Trophoblast cell (in vitro differentiated cells and primary cell): ENCODE measurements at regions not wholly inside any gene's neighbourhood (a gene's known extent, or its start where the extent isn't known, plus 50 kb on each side); places are given as distances from the start of the nearest gene placed in this dataset.
A peak's percentile ranks its signal among the peaks of the same experiment; 100 is the strongest.
"Not testable (repeated sequence)": the region's sequence is repeated elsewhere in the genome, so short reads cannot be mapped to it uniquely, and the experiment has no call there.

Source experiments
- DNase-seq, 2 donors: peaks; one replicate each; pipeline ENCODE4 v3.0.0-alpha.2; 2016
- H2AFZ ChIP-seq: 2 replicates; pipeline ENCODE4 v1.6.1; 2013; ENCODE audit warnings: low read length, moderate library complexity, mild to moderate bottlenecking; ENCODE audit not compliant: insufficient read depth, poor library complexity
- H2AK5ac ChIP-seq: 2 replicates; pipeline ENCODE4 v1.6.1; 2013; ENCODE audit warnings: mild to moderate bottlenecking, low read length
- H2BK120ac ChIP-seq: 2 replicates; pipeline ENCODE4 v1.6.1; 2013; ENCODE audit warnings: low read length, mild to moderate bottlenecking, moderate library complexity; ENCODE audit not compliant: insufficient read depth, poor library complexity
- H2BK12ac ChIP-seq: 2 replicates; pipeline ENCODE4 v1.6.1; 2013; ENCODE audit warnings: mild to moderate bottlenecking, low read length, moderate library complexity
- H2BK5ac ChIP-seq: 2 replicates; pipeline ENCODE4 v1.6.1; 2013; ENCODE audit warnings: low read length, low read depth, moderate library complexity, mild to moderate bottlenecking; ENCODE audit not compliant: poor library complexity
- H3K14ac ChIP-seq: 2 replicates; pipeline ENCODE4 v1.6.1; 2013; ENCODE audit warnings: mild to moderate bottlenecking, low read length
- H3K18ac ChIP-seq: 2 replicates; pipeline ENCODE4 v1.6.1; 2013; ENCODE audit warnings: mild to moderate bottlenecking, low read length
- H3K23ac ChIP-seq: 2 replicates; pipeline ENCODE4 v1.6.1; 2013; ENCODE audit warnings: low read length
- H3K27ac ChIP-seq: 2 replicates; pipeline ENCODE4 v1.5.1; 2013; ENCODE audit warnings: low read depth, mild to moderate bottlenecking, inconsistent platforms, low read length, moderate library complexity
- H3K27me3 ChIP-seq: 2 replicates; pipeline ENCODE4 v1.6.1; 2013; ENCODE audit warnings: inconsistent platforms, mild to moderate bottlenecking, low read length, moderate library complexity; ENCODE audit not compliant: insufficient read depth
- H3K36me3 ChIP-seq, 2 experiments: 1 replicate in 1 of 2; 2 replicates in 1 of 2; pipeline ENCODE4 v1.6.1; 2013; ENCODE audit warnings: low read length in 2 of 2, mild to moderate bottlenecking in 2 of 2, moderate library complexity in 1 of 2; ENCODE audit not compliant: insufficient read depth in 2 of 2, control insufficient read depth in 1 of 2
- H3K4ac ChIP-seq: 2 replicates; pipeline ENCODE4 v1.6.1; 2013; ENCODE audit warnings: low read depth, mild to moderate bottlenecking, low read length, moderate library complexity
- H3K4me1 ChIP-seq, 2 experiments: 1 replicate in 1 of 2; 2 replicates in 1 of 2; pipeline ENCODE4 v1.6.1; 2013; ENCODE audit warnings: low read length in 2 of 2, mild to moderate bottlenecking in 2 of 2, moderate library complexity in 1 of 2; ENCODE audit not compliant: insufficient read depth in 2 of 2, control insufficient read depth in 1 of 2
- H3K4me2 ChIP-seq: 2 replicates; pipeline ENCODE4 v1.6.1; 2013; ENCODE audit warnings: inconsistent platforms, mild to moderate bottlenecking, low read length, moderate library complexity
- H3K4me3 ChIP-seq: 2 replicates; pipeline ENCODE4 v1.5.1; 2013; ENCODE audit warnings: mild to moderate bottlenecking, low read depth, low read length, inconsistent platforms
- H3K79me1 ChIP-seq: one replicate; pipeline ENCODE4 v1.6.1; 2013; ENCODE audit warnings: low read length
- H3K79me2 ChIP-seq: 2 replicates; pipeline ENCODE4 v1.6.1; 2013; ENCODE audit warnings: low read length, mild to moderate bottlenecking; ENCODE audit not compliant: control insufficient read depth, insufficient read depth, poor library complexity
- H3K9ac ChIP-seq: 2 replicates; pipeline ENCODE4 v1.6.1; 2013; ENCODE audit warnings: mild to moderate bottlenecking, low read length
- H3K9me3 ChIP-seq: 2 replicates; pipeline ENCODE4 v1.6.1; 2013; ENCODE audit warnings: low read depth, mild to moderate bottlenecking, control low read depth, inconsistent platforms, low read length; ENCODE audit not compliant: insufficient read depth
- H4K12ac ChIP-seq: 2 replicates; pipeline ENCODE4 v1.6.1; 2013; ENCODE audit warnings: low read depth, mild to moderate bottlenecking, low read length, moderate library complexity
- H4K8ac ChIP-seq: 2 replicates; pipeline ENCODE4 v1.6.1; 2013; ENCODE audit warnings: low read depth, mild to moderate bottlenecking, low read length, moderate library complexity
- H4K91ac ChIP-seq: one replicate; pipeline ENCODE4 v1.6.1; 2013; ENCODE audit warnings: low read depth, mild to moderate bottlenecking, low read length, moderate library complexity
- WGBS: extraction: QIAGEN DNeasy Blood & Tissue Kit; methylation state at CpG from one replicate; pipeline ENCODE4 v1.1.7; 2013; ENCODE audit warnings: missing lambda C conversion rate; ENCODE audit not compliant: insufficient read length, insufficient coverage; ENCODE audit errors: extremely low coverage; 5-methylcytosine and 5-hydroxymethylcytosine counted together

DNA sequence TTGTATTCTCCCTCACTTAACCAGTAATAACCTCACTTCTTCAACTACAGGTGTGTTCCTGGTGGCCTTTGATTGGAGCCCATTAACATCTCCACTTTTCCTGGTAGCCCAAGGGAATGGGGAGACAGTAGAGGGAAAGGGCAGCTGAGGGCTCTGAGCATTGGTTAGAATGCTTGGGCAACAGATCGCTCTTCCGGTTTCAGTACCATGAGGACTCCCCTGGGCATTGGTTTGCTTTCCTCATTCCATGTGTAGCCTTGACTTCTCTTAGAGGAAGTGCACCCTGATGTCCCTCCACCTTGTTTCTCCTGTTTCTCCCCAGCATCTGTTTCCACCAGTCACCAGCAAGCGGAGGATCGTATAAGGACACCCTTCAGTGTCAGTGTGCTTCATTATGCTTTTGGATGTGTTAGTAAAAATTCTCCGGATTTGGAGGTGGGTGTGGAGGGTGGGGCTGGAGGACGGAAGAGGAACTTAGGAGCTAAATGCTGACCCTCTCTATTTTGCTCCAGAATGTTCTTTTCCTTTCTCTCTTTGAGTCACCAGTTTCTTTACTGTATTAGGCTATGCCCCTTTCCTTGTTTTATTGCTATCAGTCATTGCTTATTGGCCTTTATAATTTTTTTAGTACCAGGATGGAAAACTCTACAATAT lies 50.6 kb upstream of the ZNG1B start:
- H4K91ac ChIP-seq, H4K12ac ChIP-seq, H3K23ac ChIP-seq, H3K14ac ChIP-seq, H3K27ac ChIP-seq, H2AFZ ChIP-seq, H2BK5ac ChIP-seq, H4K8ac ChIP-seq, H3K4me3 ChIP-seq, H3K79me2 ChIP-seq, H3K4ac ChIP-seq, H2AK5ac ChIP-seq, H3K9ac ChIP-seq, H3K4me1 ChIP-seq, DNase-seq, H3K18ac ChIP-seq, H3K9me3 ChIP-seq, H2BK120ac ChIP-seq, H3K79me1 ChIP-seq, H3K36me3 ChIP-seq, H3K27me3 ChIP-seq, H2BK12ac ChIP-seq, H3K4me2 ChIP-seq: not testable (repeated sequence)
- WGBS: no CpG with 5 or more reads among the region's 6 CpGs

DNA sequence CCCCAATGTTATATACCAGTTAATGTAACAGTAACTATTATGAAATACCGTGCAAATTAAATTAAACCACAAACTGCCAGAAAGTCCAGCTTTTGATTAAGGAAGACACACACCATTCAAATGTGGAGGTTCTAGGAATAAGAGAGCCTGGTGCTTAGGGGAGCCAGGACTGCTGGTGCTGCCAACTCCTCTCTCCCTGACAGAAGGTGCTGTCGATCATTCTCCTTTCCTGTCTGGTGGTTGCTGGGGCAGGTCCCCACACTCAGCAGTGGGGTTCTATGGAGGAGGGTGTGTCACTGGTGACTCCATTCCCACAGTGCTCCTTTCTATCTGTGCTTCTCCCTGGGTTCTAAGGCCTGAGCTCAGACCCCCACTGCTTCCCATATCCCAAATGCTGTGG lies 57.9 kb upstream of the ZNG1B start:
- H2BK5ac ChIP-seq, H4K91ac ChIP-seq, H2BK12ac ChIP-seq, H3K79me2 ChIP-seq, H3K27ac ChIP-seq, H3K18ac ChIP-seq, H2BK120ac ChIP-seq, H2AK5ac ChIP-seq, H3K23ac ChIP-seq, H3K4me2 ChIP-seq, H2AFZ ChIP-seq, H3K4ac ChIP-seq, H3K14ac ChIP-seq, H3K4me3 ChIP-seq, H3K9me3 ChIP-seq, H3K4me1 ChIP-seq, H4K8ac ChIP-seq, H4K12ac ChIP-seq, H3K9ac ChIP-seq, H3K36me3 ChIP-seq, DNase-seq, H3K27me3 ChIP-seq, H3K79me1 ChIP-seq: not testable (repeated sequence)
- WGBS: no CpG with 5 or more reads among the region's 2 CpGs

DNA sequence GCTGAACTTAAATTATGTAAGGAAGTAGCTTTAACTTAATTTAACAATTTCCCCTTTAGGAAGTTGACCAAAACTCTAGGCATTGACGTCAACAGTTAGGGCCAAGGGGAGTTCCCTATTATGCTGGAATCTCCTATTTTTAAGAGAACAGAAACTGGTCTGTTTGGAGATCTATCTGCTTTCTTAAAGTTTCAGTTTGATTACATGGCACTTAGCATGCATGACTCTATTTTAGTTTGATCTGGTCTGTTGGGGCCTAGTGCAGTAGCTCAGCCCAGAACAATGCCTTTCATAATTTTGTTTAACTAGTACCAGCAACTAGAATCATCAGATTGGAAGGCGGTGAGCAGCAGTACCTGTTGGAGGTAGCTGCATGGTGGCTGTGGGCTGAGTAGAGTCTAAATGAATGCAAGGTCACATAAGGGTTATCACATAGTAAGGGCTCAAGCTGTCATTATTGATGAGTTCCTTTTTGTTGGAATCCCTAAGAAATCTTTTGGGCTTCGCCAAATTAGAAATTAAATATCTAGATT lies 60.5 kb upstream of the ZNG1B start:
- Histone ChIP-seq H4K12ac (no peak overlapping the region), H3K36me3 (no peaks in the 10 kb centered on the region), H3K4ac (no peak overlapping the region), H3K4me1 (no peaks in the 10 kb centered on the region), H2BK12ac (no peak overlapping the region), H2BK120ac (no peak overlapping the region), H3K18ac (no peak overlapping the region), H3K23ac (no peak overlapping the region), H3K9ac (no peak overlapping the region), H3K27me3 (no peaks in the 10 kb centered on the region), H3K14ac (no peak overlapping the region), H3K79me1 (no peaks in the 10 kb centered on the region), H2AFZ (no peak overlapping the region), H3K4me3 (no peak overlapping the region), H2BK5ac (no peak overlapping the region), H3K27ac (no peak overlapping the region), H3K9me3 (no peaks in the 10 kb centered on the region), H4K91ac (no peak overlapping the region), H4K8ac (no peak overlapping the region), H2AK5ac (no peak overlapping the region), H3K4me2 (no peak overlapping the region), H3K79me2 (no peaks in the 10 kb centered on the region)
- WGBS: no CpG with 5 or more reads among the region's 3 CpGs
- peak; percentile 72 to 84 for DNase-seq

DNA sequence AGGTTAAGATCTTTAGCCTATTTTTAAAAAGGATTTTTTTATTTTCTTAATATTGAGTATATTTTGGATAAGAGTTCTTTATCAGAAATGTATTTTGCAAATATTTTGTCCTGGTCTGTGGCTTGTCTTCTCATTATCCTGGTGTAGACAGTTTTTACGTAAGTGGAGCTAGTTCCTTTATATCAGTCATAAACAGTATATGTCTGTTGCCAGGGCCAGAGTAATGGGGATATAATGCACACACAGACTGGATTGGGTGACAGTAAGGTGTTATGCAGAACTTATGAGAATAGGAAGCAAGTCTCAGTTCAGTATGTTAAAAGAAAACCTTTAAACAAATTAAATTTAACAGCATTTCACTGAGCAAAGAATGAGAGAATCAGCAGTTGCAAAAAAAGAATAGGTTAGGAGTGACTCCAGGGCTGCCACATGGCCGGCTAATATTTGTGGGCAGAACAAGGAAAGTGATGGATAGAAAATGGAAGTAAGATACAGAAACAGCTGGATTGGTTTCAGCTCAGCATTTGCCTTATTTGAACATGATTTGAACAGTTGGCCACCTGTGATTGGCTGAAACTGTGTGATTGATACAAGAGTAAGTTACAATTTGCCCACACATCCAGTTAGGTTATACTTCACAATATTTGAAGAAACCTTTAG lies 61.1 kb upstream of the ZNG1B start:
- Histone ChIP-seq H3K18ac (no peak overlapping the region), H2BK5ac (no peak overlapping the region), H3K9ac (no peak overlapping the region), H2AFZ (no peak overlapping the region), H3K4me1 (no peaks in the 10 kb centered on the region), H3K9me3 (no peaks in the 10 kb centered on the region), H2AK5ac (no peak overlapping the region), H3K4me3 (no peak overlapping the region), H3K27ac (no peak overlapping the region), H3K23ac (no peak overlapping the region), H4K8ac (no peak overlapping the region), H3K27me3 (no peaks in the 10 kb centered on the region), H3K4ac (no peak overlapping the region), H3K79me1 (no peaks in the 10 kb centered on the region), H3K36me3 (no peaks in the 10 kb centered on the region), H2BK120ac (no peak overlapping the region), H3K14ac (no peak overlapping the region), H3K4me2 (no peak overlapping the region), H3K79me2 (no peaks in the 10 kb centered on the region), H2BK12ac (no peak overlapping the region), H4K12ac (no peak overlapping the region), H4K91ac (no peak overlapping the region)
- no CpG with 5 or more reads among the region's 2 CpGs for WGBS
- DNase-seq: no peak
